GM12878 (cell line): ENCODE measurements at regions not wholly inside any gene's neighbourhood (a gene's known extent, or its start where the extent isn't known, plus 50 kb on each side); places are given as distances from the start of the nearest gene placed in this dataset.

ENCODE experiments used
- ATAC-seq: fragments of 200-7000 bp; cut with Tn5 transposase; 3 replicates; pipeline ENCODE4 v1.9.1; 2020; ENCODE audit warnings: mild to moderate bottlenecking, moderate library complexity
- BruUV-seq: library from RNA; stranded (reverse); fragments of 400-500 nt; replicated peaks from 2 replicates; lab custom pipeline; 2021; lab: Mats Ljungman, UMichigan
- CTCF ChIA-PET: fragments of 300-600 bp; sonication (Branson Sonifier 250); formaldehyde crosslinking; extraction: SDS; loops from one replicate; lab custom pipeline; 2021; ENCODE audit warnings: inconsistent platforms; lab: Yijun Ruan, JAX
- POLR2A ChIA-PET: fragments of 350-600 bp; formaldehyde crosslinking; extraction: SDS; loops from one replicate; lab custom pipeline; 2021; ENCODE audit warnings: inconsistent platforms; lab: Charles Lee
- RAD21 ChIA-PET: fragments of 300-600 bp; sonication (Branson Sonifier 250); formaldehyde crosslinking; loops from one replicate; lab custom pipeline; 2023; ENCODE audit warnings: antibody characterized with exemption; ENCODE audit not compliant: unreplicated experiment; lab: Charles Lee
- SMC1A ChIA-PET: fragments of 300-600 bp; sonication (Branson Sonifier 250); formaldehyde crosslinking; loops from one replicate; lab custom pipeline; 2023; ENCODE audit not compliant: unreplicated experiment, uncharacterized antibody; lab: Charles Lee
- DNase-seq: peaks from one replicate; pipeline ENCODE4 v3.0.0-alpha.2; 2011; ENCODE audit warnings: low read depth, low spot score
- FAIRE-seq: peaks from 3 replicates; lab custom pipeline; 2011; peaks lifted over from hg19 to GRCh38; lab: Jason Lieb, UNC
- H2AFZ ChIP-seq: 2 replicates; pipeline ENCODE4 v1.6.0; 2011; ENCODE audit warnings: low read depth, low read length, control low read depth; ENCODE audit not compliant: control insufficient read depth
- H3K27ac ChIP-seq: 2 replicates; pipeline ENCODE4 v1.5.1; 2011; ENCODE audit warnings: control low read depth; ENCODE audit not compliant: control insufficient read depth, insufficient read depth
- H3K27me3 ChIP-seq, 2 experiments: replicated peaks in 1 of 2; 2 replicates each; pipeline versions ENCODE4 v1.6.0 to v1.6.1; 2011; ENCODE audit warnings: low read length in 1 of 2; ENCODE audit not compliant: control insufficient read depth in 2 of 2, insufficient read depth in 2 of 2
- H3K36me3 ChIP-seq, 2 experiments: 2 replicates each; pipeline ENCODE4 v1.5.1; 2011; ENCODE audit warnings: low read length in 1 of 2; ENCODE audit not compliant: control insufficient read depth in 2 of 2, insufficient read depth in 2 of 2
- H3K4me1 ChIP-seq: 2 replicates; pipeline ENCODE4 v1.6.1; 2011; ENCODE audit warnings: mild to moderate bottlenecking, low read length, moderate library complexity, mixed read lengths; ENCODE audit not compliant: control insufficient read depth, insufficient read depth
- H3K4me2 ChIP-seq: 2 replicates; pipeline ENCODE4 v1.6.0; 2011; ENCODE audit warnings: control low read depth; ENCODE audit not compliant: control insufficient read depth, insufficient read depth
- H3K4me3 ChIP-seq: fragments of 200-600 bp; sonication (generic); 2 replicates; pipeline ENCODE4 v1.5.1; 2016
- H3K79me2 ChIP-seq: 2 replicates; pipeline ENCODE4 v1.6.0; 2011; ENCODE audit warnings: low read length; ENCODE audit not compliant: control insufficient read depth, insufficient read depth
- H3K9ac ChIP-seq: 2 replicates; pipeline ENCODE4 v1.8.0; 2011; ENCODE audit warnings: low read length, control low read depth, mixed read lengths; ENCODE audit not compliant: control insufficient read depth, insufficient read depth
- H3K9me3 ChIP-seq: replicated peaks from 3 replicates; pipeline ENCODE4 v1.5.1; 2011; ENCODE audit warnings: mild to moderate bottlenecking, low read length; ENCODE audit not compliant: control insufficient read depth, insufficient read depth
- H4K20me1 ChIP-seq: 2 replicates; pipeline ENCODE4 v1.6.0; 2011; ENCODE audit not compliant: control insufficient read depth, insufficient read depth
- BCL11A ChIP-seq: IDR thresholded peaks from 2 replicates; pipeline ENCODE4 v1.6.1; 2011; ENCODE audit warnings: low read depth, low read length
- BMI1 ChIP-seq: fragments of 450-650 bp; IDR thresholded peaks from 2 replicates; pipeline ENCODE4 v1.6.1; 2016; ENCODE audit warnings: mild to moderate bottlenecking, moderate library complexity, borderline replicate concordance
- CBX3 ChIP-seq: fragments of 200-600 bp; sonication (generic); IDR thresholded peaks from 2 replicates; pipeline ENCODE4 v1.6.1; 2016; ENCODE audit warnings: low read depth, borderline replicate concordance
- CREB1 ChIP-seq: IDR thresholded peaks from 2 replicates; pipeline ENCODE4 v1.6.1; 2012; ENCODE audit warnings: low read depth, mild to moderate bottlenecking, inconsistent platforms
- FOS ChIP-seq: IDR thresholded peaks from 3 replicates; pipeline ENCODE4 v1.6.1; 2011; ENCODE audit warnings: borderline replicate concordance; ENCODE audit not compliant: insufficient read length; ENCODE audit errors: extremely low read depth
- YY1 ChIP-seq: IDR thresholded peaks from 2 replicates; pipeline ENCODE4 v1.6.1; 2011; ENCODE audit warnings: low read depth, mild to moderate bottlenecking, low read length
- ZBTB11 ChIP-seq: fragments of 450-650 bp; formaldehyde crosslinking; IDR thresholded peaks from 2 replicates; pipeline ENCODE4 v1.5.0; 2022; ENCODE audit warnings: mild to moderate bottlenecking, missing genetic modification characterization
- WGBS: methylation state at CpG from one replicate; pipeline ENCODE4 v1.1.6; 2016; ENCODE audit warnings: low lambda C conversion rate; ENCODE audit not compliant: insufficient replicate concordance, insufficient coverage; ENCODE audit errors: missing lambda C conversion rate; 5-methylcytosine and 5-hydroxymethylcytosine counted together
- in situ Hi-C: fragments of 300-500 bp; cut with MboI; formaldehyde crosslinking; loops from 9 replicates; pipeline ENCODE4 v1.14.3; 2018; ENCODE audit warnings: mixed read lengths
- intact Hi-C: fragments of 100-400 bp; cut with micrococcal nuclease; formaldehyde crosslinking; loops from one replicate; pipeline ENCODE4 v1.14.2; 2022; ENCODE audit not compliant: unreplicated experiment
- TF ChIP-seq, protein P1 (sequence below): fragments of 150-350 bp; IDR thresholded peaks from 2 replicates; pipeline ENCODE4 v1.6.1; 2014; ENCODE audit warnings: mild to moderate bottlenecking, low read depth, low read length

- ChIA-PET CTCF (no interaction called here), POLR2A (no interaction called here), SMC1A (no interaction called here), RAD21 (no interaction called here)
- H3K9ac ChIP-seq: no peak overlapping the region
- no peaks in the 10 kb centered on the region for H3K79me2 ChIP-seq
- no TSS peak for BruUV-seq
- no peak overlapping the region for H3K4me3 ChIP-seq
- WGBS: 48% methylated on average over 2 of the region's 2 CpGs
- H3K4me2 ChIP-seq: no peak overlapping the region
- ATAC-seq: no peak
- no peak for FAIRE-seq
- H3K9me3 ChIP-seq: no peaks in the 10 kb centered on the region
- in situ Hi-C loops (no loop called here), intact Hi-C loops (no loop called here)
- no peak overlapping the region for H2AFZ ChIP-seq
- no peak for TF ChIP-seq BMI1
- TF ChIP-seq, protein P1, sequence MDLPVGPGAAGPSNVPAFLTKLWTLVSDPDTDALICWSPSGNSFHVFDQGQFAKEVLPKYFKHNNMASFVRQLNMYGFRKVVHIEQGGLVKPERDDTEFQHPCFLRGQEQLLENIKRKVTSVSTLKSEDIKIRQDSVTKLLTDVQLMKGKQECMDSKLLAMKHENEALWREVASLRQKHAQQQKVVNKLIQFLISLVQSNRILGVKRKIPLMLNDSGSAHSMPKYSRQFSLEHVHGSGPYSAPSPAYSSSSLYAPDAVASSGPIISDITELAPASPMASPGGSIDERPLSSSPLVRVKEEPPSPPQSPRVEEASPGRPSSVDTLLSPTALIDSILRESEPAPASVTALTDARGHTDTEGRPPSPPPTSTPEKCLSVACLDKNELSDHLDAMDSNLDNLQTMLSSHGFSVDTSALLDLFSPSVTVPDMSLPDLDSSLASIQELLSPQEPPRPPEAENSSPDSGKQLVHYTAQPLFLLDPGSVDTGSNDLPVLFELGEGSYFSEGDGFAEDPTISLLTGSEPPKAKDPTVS: no peak
- no peak for TF ChIP-seq FOS
- H3K4me1 ChIP-seq: no peaks in the 10 kb centered on the region
- no peaks in the 10 kb centered on the region for H4K20me1 ChIP-seq
- H3K27me3 ChIP-seq: no peaks in the 10 kb centered on the region
- no peaks in the 10 kb centered on the region for H3K36me3 ChIP-seq
- no peak for DNase-seq
- no peak overlapping the region for H3K27ac ChIP-seq
These were observed 104.8 kb upstream of the PPP2R3A start for GRCh38 chr3:135860761-135861160.

DNA sequence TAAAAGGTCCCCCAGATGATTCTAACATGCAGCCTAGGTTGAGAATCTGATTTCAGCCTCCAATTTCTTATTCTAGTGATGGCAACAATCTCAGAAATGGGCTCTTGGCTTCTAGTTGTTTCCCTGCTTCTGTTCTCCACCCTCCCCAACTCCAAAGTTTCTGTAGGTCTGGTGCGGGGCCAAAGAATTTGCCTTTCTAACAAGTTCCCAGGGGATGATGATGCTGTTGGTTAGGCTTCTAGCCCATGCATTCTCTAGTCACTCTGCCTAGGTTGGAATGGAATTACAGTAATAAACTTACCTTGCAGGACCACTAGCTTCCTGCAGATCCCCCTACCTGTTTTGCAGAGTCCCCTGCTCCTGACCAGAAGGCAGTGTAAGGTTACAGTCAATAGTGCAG, 103.2 kb upstream of the PPP2R3A start:
- Histone ChIP-seq H3K4me1 (no peaks in the 10 kb centered on the region), H3K9me3 (no peaks in the 10 kb centered on the region), H2AFZ (no peak overlapping the region), H3K4me3 (no peak overlapping the region), H3K27ac (no peak overlapping the region), H3K9ac (no peak overlapping the region), H3K27me3 (no peaks in the 10 kb centered on the region), H4K20me1 (no peaks in the 10 kb centered on the region), H3K4me2 (no peak overlapping the region), H3K79me2 (no peaks in the 10 kb centered on the region), H3K36me3 (no peaks in the 10 kb centered on the region)
- BruUV-seq: no TSS peak
- RAD21 ChIA-PET: no interaction called here
- no peak for ATAC-seq
- CTCF ChIA-PET: no interaction called here
- in situ Hi-C loops (no loop called here), intact Hi-C loops (no loop called here)
- FAIRE-seq: no peak
- POLR2A ChIA-PET: no interaction called here
- DNase-seq: no peak
- SMC1A ChIA-PET: no interaction called here
- TF ChIP-seq YY1 (no peak), CREB1 (no peak), BCL11A (no peak), CBX3 (no peak), ZBTB11 (CRISPR knock-in tag) (no peak)
- whole genome bisulfite sequencing: 21% methylated on average over 1 of the region's 1 CpG
